Mucosa of gallbladder (tissue), 1 donor: ENCODE measurements at regions not wholly inside any gene's neighbourhood (a gene's known extent, or its start where the extent isn't known, plus 50 kb on each side); places are given as distances from the start of the nearest gene placed in this dataset.
"Not testable (repeated sequence)": the region's sequence is repeated elsewhere in the genome, so short reads cannot be mapped to it uniquely, and the experiment has no call there.

Experiments
- DNase-seq: peaks from one replicate; pipeline ENCODE4 v3.0.0-alpha.2; 2020; ENCODE audit warnings: low spot score
- donor health status: DM: no; HTN: no; CAD: no.

GRCh38 chr17:73850426-73850825, 206.2 kb upstream of the SDK2 start:
- DNase-seq, result no peak

- DNase-seq, result no peak
Measured at GRCh38 chr17:73851091-73851490, 206.8 kb upstream of the SDK2 start.

GRCh38 chr17:73851921-73852320, 207.7 kb upstream of the SDK2 start:
- no peak for DNase-seq

GRCh38 chr17:73855720-73856333, 211.6 kb upstream of the SDK2 start:
- no peak for DNase-seq

- DNase-seq, result no peak
Measured at GRCh38 chr17:73856556-73856955, 212.3 kb upstream of the SDK2 start.

- DNase-seq, result not testable (repeated sequence)
Measured at GRCh38 chr17:73859439-73860008, 215.3 kb upstream of the SDK2 start.

GRCh38 chr17:73861543-73861942, 217.3 kb upstream of the SDK2 start:
- no peak for DNase-seq

- no peak for DNase-seq
Measured at GRCh38 chr17:73863761-73864535, 219.7 kb upstream of the SDK2 start.

- no peak for DNase-seq
Measured at GRCh38 chr17:73865831-73866230, 221.6 kb upstream of the SDK2 start.

GRCh38 chr17:73867056-73867455, 222.8 kb upstream of the SDK2 start:
- DNase-seq, result no peak

- DNase-seq, result no peak
Measured at GRCh38 chr17:73870068-73870467, 225.8 kb upstream of the SDK2 start.

GRCh38 chr17:73870473-73870872, 226.2 kb upstream of the SDK2 start:
- no peak for DNase-seq

GRCh38 chr17:73872816-73873215, 228.6 kb upstream of the SDK2 start:
- no peak for DNase-seq

- DNase-seq, result no peak
Measured at GRCh38 chr17:73874008-73874720, 229.9 kb upstream of the SDK2 start.

- DNase-seq, result no peak
Measured at GRCh38 chr17:73875346-73875745, 231.1 kb upstream of the SDK2 start.

- no peak for DNase-seq
Measured at GRCh38 chr17:73877962-73878361, 233.7 kb upstream of the SDK2 start.

GRCh38 chr17:73878923-73879322, 234.7 kb upstream of the SDK2 start:
- no peak for DNase-seq

GRCh38 chr17:73879987-73880386, 235.7 kb upstream of the SDK2 start:
- no peak for DNase-seq

GRCh38 chr17:73882590-73882989, 238.3 kb upstream of the SDK2 start:
- DNase-seq, result no peak

GRCh38 chr17:73883175-73883574, 238.9 kb upstream of the SDK2 start:
- DNase-seq, result no peak

GRCh38 chr17:73887739-73888138, 243.5 kb upstream of the SDK2 start:
- no peak for DNase-seq

GRCh38 chr17:73888862-73889261, 244.6 kb upstream of the SDK2 start:
- DNase-seq, result no peak

GRCh38 chr17:73889439-73889838, 245.2 kb upstream of the SDK2 start:
- DNase-seq, result no peak
